Uterus (tissue), 3 donors: ENCODE measurements at regions not wholly inside any gene's neighbourhood (a gene's known extent, or its start where the extent isn't known, plus 50 kb on each side); places are given as distances from the start of the nearest gene placed in this dataset.
"Not testable (repeated sequence)": the region's sequence is repeated elsewhere in the genome, so short reads cannot be mapped to it uniquely, and the experiment has no call there.

Source experiments
- DNase-seq, 2 donors: peaks; one replicate each; pipeline ENCODE4 v3.0.0-alpha.2; 2019 to 2020
- H3K27ac ChIP-seq, 2 donors: fragments of 200-600 bp; sonication (generic); 1 replicate in 1 of 2; 2 replicates in 1 of 2; pipeline ENCODE4 v1.5.1; 2016 to 2018
- H3K27me3 ChIP-seq, 2 donors: fragments of 200-600 bp; sonication (generic); one replicate each; pipeline ENCODE4 v1.5.1; 2018 to 2019; ENCODE audit warnings: control low read depth in 1 of 2
- H3K36me3 ChIP-seq, 2 donors: fragments of 200-600 bp; sonication (generic); one replicate each; pipeline ENCODE4 v1.5.1; 2019; ENCODE audit warnings: control low read depth in 1 of 2
- H3K4me1 ChIP-seq, 2 donors: fragments of 200-600 bp; sonication (generic); one replicate each; pipeline ENCODE4 v1.5.1; 2018 to 2019; ENCODE audit warnings: control low read depth in 1 of 2
- H3K4me3 ChIP-seq, 2 donors: fragments of 200-600 bp; sonication (generic); 1 replicate in 1 of 2; 2 replicates in 1 of 2; pipeline ENCODE4 v1.5.1; 2018 to 2019; ENCODE audit warnings: mild to moderate bottlenecking in 1 of 2
- H3K9me3 ChIP-seq, 2 donors: fragments of 200-600 bp; sonication (generic); one replicate each; pipeline ENCODE4 v1.5.1; 2019; ENCODE audit warnings: control low read depth in 1 of 2
- CTCF ChIP-seq, 4 experiments: fragments of 200-600 bp in 2 of 4; fragments of 450-650 bp in 2 of 4; sonication (generic) in 2 of 4; IDR thresholded peaks; one replicate each; pipeline ENCODE4 v1.5.1; 2016 to 2019; ENCODE audit warnings: antibody characterized with exemption in 4 of 4, mild to moderate bottlenecking in 2 of 4, moderate library complexity in 1 of 4
- POLR2A ChIP-seq, 2 donors: fragments of 450-650 bp; IDR thresholded peaks; one replicate each; pipeline ENCODE4 v1.6.1; 2016; ENCODE audit warnings: antibody characterized with exemption in 2 of 2, mild to moderate bottlenecking in 1 of 2, moderate library complexity in 1 of 2
- intact Hi-C: fragments of 100-400 bp; cut with DNase I; formaldehyde crosslinking; loops from one replicate; pipeline ENCODE4 v1.15.1; 2023; ENCODE audit warnings: low total_unique reads
- donor health status: DM: yes; HTN: yes; CAD: no.

GRCh38 chr15:88995449-88995848 lies 82.3 kb upstream of the MFGE8 start:
- H3K27ac ChIP-seq = no peak overlapping the region
- no peak for TF ChIP-seq POLR2A (IDR thresholded peaks at IDR 0.05)
- no peak for TF ChIP-seq CTCF (IDR thresholded peaks at IDR 0.05)
- H3K4me3 ChIP-seq = no peak overlapping the region
- H3K27me3 ChIP-seq = no peaks in the 10 kb centered on the region
- no peaks in the 10 kb centered on the region for H3K4me1 ChIP-seq
- intact Hi-C loops = no loop called here
- H3K9me3 ChIP-seq = no peaks in the 10 kb centered on the region
- H3K36me3 ChIP-seq = no peaks in the 10 kb centered on the region
- no peak for DNase-seq

GRCh38 chr15:88997531-88997930 lies 84.4 kb upstream of the MFGE8 start:
- intact Hi-C loops = no loop called here
- Histone ChIP-seq H3K4me3 (no peak overlapping the region), H3K27ac (no peak overlapping the region), H3K27me3 (no peaks in the 10 kb centered on the region), H3K36me3 (no peaks in the 10 kb centered on the region), H3K4me1 (no peaks in the 10 kb centered on the region), H3K9me3 (no peaks in the 10 kb centered on the region)
- no peak for DNase-seq
- TF ChIP-seq CTCF (IDR thresholded peaks at IDR 0.05) (no peak), POLR2A (IDR thresholded peaks at IDR 0.05) (no peak)

GRCh38 chr15:88998980-88999713 lies 86.0 kb upstream of the MFGE8 start:
- H3K36me3 ChIP-seq = no peaks in the 10 kb centered on the region
- no peaks in the 10 kb centered on the region for H3K4me1 ChIP-seq
- no peaks in the 10 kb centered on the region for H3K27me3 ChIP-seq
- DNase-seq = no peak
- no peak for TF ChIP-seq CTCF (IDR thresholded peaks at IDR 0.05)
- no peak for TF ChIP-seq POLR2A (IDR thresholded peaks at IDR 0.05)
- no peak overlapping the region for H3K27ac ChIP-seq
- intact Hi-C loops = no loop called here
- no peak overlapping the region for H3K4me3 ChIP-seq
- H3K9me3 ChIP-seq = no peaks in the 10 kb centered on the region

GRCh38 chr15:89001708-89002275 lies 86.5 kb upstream of the ABHD2 start:
- intact Hi-C loops = not testable (repeated sequence)

GRCh38 chr15:89002281-89002761 lies 85.9 kb upstream of the ABHD2 start:
- intact Hi-C loops = no loop called here
- Histone ChIP-seq H3K36me3 (no peaks in the 10 kb centered on the region), H3K27ac (peak overlapping the region; percentile 23 to 35), H3K4me3 (no peak overlapping the region), H3K9me3 (no peaks in the 10 kb centered on the region), H3K27me3 (no peaks in the 10 kb centered on the region), H3K4me1 (no peaks in the 10 kb centered on the region)
- no peak for DNase-seq
- TF ChIP-seq POLR2A (IDR thresholded peaks at IDR 0.05) (no peak), CTCF (IDR thresholded peaks at IDR 0.05) (no peak)

More at GRCh38 chr15:89001708-89002275, 86.5 kb upstream of the ABHD2 start:
- H3K27me3 ChIP-seq, DNase-seq, H3K9me3 ChIP-seq, H3K36me3 ChIP-seq, H3K4me1 ChIP-seq, H3K4me3 ChIP-seq: not testable (repeated sequence)
- peak overlapping the region in 1 of 2 donors; percentile 23 for H3K27ac ChIP-seq
